ENCODE measurements at regions not wholly inside any gene's neighbourhood (a gene's known extent, or its start where the extent isn't known, plus 50 kb on each side); places are given as distances from the start of the nearest gene placed in this dataset.

- no peak for TF ChIP-seq U2AF1 (optimal IDR thresholded peaks at IDR 0.05; ENCODE audit: low read depth, low read length)
- TF ChIP-seq CTCF (CRISPR knock-in tag; IDR thresholded peaks at IDR 0.05) = no peak
Observed at GRCh38 chr14:101453225-101453624, 108.1 kb upstream of the DIO3 start.
